Inflammatory macrophage treated with lipopolysaccharide for 4 hours (primary cell): ENCODE measurements at regions not wholly inside any gene's neighbourhood (a gene's known extent, or its start where the extent isn't known, plus 50 kb on each side); places are given as distances from the start of the nearest gene placed in this dataset.
"Not testable (repeated sequence)": the region's sequence is repeated elsewhere in the genome, so short reads cannot be mapped to it uniquely, and the experiment has no call there.

Source experiments
- DNase-seq: peaks from one replicate; pipeline ENCODE4 v3.0.0-alpha.2; 2020

DNA sequence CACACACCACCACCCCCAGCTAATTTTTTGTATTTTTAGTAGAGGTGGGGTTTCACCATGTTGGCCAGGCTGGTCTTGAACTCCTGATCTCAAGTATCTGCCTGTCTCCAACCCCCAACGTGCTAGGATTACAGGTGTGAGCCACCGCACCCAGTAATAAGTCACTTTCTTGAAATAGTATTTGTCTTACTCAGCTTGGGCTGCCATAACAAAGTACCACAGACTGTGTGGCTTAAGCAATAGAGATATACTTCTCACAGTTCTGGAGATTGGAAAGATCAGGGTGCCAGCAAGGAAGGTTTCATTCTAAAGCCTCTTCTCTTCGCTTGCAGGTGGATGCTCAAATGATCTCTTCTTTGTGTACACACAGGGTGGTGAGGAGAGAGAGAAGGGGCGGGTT, 99.8 kb downstream of the ARRDC3 start:
- no peak for DNase-seq

DNA sequence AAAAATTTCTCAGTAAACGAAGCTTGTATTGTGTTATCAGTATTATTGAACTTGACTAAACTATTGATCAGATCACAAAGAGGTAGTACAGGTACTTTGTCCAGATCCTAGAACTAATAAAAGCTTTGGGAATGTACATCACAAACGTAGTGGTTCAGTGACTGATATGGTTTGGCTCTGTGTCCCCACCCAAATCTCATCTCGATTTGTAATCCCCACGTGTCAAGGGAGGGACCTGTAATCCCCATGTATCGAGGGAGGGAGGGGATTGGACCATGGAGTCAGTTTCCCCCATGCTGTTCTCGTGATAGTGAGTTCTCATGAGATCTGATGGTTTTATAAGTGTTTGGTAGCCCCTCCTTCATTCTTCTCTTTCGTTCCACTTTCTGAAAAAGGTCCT, 100.9 kb downstream of the ARRDC3 start:
- no peak for DNase-seq

DNA sequence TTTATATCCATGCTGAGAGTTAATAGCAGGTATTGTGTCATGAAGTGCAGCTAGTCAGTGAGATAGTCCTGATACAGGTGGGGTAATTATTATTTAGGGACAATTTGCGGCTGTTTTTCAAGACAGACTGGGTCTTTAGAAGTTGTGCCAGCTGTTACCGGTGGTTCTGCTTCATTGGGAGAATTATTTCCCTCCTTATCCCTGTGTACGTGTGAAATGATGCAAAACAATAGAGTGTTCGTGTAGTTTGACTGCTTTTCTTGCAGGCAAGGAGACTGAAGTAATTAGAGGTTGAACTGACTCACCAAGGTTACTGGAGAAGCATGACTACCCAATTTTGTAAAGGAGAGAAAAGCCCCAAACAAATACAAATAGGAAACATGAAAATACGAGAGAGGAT, 101.7 kb downstream of the ARRDC3 start:
- peak; percentile 63 for DNase-seq

DNA sequence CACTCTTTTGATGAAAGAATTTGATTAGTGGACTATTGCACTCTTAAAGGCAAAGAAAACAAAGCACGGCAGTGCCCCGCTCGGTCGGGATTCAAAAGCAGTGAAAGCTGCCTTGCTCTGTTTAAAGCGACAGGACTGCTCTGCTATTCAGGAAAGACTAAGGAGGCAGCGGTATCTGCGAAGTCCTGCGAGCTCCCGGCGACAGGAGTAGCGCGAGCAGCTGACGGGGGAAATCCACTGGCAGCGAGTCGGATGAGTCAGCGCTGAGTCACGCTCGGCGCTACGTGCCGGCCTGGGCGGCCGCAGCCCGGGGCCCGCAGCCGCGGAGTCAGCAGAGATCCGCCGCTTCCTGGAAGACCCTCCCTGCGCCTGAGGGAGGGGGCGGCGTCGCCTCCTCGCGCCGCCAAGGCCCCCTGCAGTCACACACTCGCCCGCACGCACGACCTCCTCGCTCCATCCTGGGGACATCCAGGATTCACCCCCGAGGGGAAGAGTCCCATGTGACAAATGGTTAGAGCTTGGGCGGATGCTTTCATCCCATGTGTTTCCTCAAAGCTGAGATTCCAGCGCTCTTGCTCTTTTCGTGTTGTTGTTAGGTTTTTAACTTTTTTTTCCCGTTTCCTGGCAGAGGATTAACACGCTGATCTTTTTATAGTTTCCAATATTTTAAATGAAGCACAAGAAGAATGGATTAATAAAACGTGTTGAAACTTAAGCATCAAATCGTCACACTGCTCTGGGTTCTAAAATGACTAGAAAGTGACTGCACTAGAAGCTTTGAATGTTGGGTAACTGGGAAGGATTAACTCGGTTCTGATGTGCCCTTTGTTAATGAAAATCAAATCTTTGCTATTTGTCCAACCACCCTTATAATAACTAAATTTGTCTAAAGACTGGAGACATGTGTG, 102.5 kb downstream of the ARRDC3 start:
- peak; percentile 97 for DNase-seq

DNA sequence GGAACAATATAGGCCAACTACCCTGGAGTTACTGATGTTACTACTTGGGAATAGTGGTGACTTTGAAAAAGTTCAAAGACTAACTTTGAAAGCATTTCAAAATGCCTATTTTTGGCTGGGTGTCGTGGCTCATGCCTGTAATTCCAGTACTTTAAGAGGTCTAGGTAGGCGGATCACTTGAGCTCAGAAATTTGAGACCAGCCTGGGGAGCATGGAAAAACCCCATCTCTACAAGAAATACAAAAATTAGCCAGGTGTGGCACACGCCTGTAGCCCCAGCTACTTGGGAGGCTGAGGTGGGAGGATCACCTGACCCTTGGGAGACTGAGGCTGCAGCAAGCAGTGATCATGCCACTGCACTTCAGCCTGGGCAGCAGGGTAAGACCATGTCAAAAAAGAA, 105.3 kb downstream of the ARRDC3 start:
- no peak for DNase-seq

DNA sequence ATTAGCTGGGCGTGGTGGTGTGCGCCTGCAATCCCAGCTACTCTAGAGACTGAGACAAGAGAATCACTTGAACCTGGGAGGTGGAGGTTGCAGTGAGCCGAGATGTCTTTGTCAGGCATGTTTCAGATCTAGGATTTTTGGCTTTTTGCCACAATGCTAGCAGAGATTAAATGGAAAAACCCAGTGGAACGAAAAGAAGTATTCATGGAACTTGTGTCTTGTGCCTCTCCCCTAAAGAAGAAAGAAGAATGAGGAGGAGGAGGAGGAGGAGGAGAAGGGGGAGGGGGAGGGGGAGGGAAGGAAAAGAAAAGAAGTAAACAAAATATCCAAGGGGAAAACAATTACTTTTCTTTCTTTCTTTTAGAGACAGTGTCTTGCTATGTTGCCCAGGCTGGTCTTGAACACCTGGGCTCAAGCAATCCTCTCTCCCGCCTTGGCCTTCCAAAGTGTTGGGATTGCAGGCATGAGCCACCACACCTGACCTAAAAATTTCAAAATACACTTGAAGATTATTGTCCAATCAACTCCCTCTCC, 106.0 kb downstream of the ARRDC3 start:
- DNase-seq: no peak

DNA sequence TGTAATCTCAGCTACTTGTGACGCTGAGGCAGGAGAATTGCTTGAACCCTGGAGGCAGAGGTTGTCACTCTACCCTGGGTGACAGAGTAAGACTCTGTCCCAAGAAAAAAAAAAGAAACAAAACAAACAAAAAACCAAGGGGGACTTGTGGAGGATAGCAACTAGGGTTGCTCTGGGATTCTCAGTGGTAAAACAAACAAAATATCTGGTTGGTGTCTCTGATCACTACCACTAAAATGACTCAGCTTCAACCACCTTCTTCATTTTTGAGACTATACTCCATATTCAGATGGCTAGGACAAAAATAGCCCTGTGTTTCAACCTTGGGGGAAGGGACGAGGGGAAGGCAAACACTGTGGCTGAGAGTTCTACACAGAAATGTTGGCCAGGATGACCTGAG, 110.3 kb downstream of the ARRDC3 start:
- no peak for DNase-seq

DNA sequence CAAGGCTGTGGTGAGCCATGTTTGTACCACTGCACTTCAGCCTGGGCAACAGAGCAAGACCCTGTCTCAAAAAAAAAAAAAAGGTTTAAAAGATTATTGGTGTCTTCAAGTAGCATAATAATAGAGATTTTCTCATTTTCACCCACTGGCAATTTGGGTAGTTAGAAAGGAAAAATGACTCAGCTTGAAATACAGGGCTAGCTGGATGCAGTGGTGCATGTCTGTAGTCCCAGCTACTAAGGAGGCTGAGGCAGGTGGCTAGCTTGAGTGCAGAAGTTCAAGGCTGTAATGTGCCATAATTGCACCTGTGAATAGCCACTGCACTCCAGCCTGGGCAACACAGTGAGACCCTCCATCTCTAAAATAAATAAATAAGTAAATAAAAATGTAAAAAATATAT, 111.1 kb downstream of the ARRDC3 start:
- no peak for DNase-seq

DNA sequence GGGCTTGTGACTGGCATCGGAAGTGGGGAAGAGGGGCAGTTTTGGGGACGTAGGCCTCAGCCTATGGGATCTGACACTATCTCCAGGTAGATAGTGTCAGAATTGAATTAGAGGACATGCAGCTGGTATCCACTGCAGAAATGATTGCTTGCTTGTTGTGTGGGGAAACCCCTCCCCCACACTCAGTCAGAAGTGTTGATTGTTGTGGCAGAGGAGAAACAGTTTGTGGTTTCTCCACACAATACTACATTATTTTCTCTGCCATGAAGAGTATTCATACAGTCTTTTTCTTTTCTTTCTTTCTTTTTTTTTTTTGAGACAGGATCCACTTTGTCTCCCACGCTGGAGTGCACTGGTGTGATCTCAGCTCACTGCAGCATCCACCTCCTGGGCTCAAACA, 113.9 kb downstream of the ARRDC3 start:
- no peak for DNase-seq

DNA sequence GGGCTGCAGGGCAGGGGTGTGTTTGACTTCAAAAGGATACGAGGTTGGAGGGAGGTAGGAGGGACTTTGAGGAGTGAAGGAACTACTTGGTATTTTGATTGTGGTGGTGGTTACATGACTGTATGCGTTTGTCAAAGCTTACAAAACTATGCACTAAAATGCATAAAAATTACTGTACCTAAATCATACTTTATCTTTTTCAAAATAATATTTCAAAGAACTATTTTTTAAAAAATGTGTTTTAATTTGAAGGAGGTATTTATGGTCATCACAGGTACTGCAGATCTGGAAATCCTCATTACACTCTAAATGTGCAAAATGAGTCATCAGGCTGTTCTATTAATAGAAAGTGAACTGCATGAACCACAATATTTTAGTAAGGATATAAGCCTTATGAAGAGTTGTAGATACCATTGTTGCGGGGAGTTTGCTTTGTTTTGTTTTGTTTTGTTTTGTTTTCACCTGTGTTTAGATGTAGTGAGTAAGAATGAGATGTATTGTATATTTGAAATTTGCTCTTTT, 116.9 kb downstream of the ARRDC3 start:
- DNase-seq: peak; percentile 49

DNA sequence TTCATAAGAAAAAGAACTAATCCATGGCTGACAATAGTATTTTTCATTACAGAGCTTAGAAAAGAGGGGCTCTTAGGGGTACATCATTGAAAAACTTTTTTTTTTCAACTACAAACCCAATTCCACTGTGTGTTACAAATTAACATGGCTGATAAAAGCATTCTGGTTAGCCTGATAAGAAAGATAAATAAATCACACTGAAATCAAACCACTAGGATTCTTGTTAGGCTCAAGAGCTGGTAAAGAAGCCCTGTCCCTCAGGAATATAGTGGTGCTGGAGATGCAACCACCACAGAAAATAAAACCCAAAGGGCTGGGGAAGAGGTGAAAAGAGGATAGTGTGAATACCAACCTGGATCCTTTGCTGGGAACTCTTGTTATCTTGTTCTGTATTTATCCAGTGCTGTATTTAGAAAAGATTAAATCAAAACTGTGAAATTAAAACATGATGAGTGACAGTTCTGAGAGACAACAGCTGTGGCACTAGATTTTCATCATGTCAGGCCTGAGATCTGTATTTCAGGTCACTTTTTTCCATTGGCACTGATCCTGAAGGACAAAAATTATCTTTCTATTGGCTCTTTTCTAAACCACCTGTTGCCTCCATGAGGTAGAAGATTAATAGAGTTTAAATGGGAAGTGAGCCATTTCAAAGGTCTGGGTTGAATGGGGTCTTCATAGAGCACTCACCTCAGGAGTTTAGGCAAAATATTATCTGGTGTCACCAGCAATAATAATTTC, 118.6 kb downstream of the ARRDC3 start:
- DNase-seq: no peak

DNA sequence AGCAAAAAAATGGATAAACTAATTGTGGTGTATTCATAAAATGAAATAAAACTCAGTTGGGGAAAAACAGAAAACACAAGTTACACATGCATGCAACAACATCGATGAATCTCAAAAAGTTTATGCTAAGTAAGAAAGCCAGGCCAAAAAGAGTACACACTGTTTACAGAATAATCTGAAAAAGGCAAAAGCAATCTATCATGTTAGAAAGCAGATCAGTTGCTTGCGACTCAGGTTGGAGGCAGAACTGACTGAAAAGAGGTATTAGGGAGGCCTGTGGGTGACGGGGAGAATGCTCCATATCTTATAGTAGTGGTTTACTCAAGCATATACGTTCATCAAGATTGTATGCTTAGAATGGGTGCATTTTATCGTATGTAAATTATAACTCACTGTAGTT, 119.2 kb downstream of the ARRDC3 start:
- no peak for DNase-seq

DNA sequence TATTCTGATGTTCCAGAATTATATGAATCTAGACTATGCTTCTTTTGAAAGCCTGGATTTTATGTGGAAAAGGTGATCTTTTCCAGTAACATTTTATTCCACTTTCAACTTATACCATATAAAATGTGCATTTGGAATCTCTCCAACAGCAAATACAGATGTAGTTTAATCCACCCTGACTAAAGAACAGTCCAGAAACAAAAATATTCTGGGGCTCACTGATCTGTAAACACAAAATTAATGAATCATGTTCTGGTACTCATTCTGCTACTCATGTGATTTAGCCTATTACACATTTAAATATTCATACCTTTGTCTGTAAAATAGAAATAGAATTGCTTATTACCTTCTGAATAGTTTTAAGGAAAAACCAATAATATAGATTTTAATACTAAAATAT, 125.8 kb downstream of the ARRDC3 start:
- no peak for DNase-seq

DNA sequence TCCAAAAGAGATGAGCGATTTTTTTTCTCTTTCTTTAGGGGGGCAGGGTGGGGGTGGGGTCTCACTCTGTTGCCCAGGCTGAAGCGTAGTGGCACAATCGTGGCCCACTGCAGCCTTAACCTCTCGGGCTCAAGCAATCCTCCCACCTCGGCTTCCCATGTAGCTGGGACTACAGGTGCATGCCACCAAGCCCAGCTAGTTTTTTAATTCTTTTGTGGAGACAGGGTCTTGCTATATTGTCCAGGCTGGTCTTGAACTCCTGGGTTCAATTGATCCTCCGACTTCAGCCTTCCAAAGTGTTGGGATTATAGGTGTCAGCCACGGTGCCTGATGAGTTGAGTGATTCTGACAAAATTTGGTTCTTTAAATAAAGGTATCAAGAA, 127.0 kb downstream of the ARRDC3 start:
- no peak for DNase-seq

DNA sequence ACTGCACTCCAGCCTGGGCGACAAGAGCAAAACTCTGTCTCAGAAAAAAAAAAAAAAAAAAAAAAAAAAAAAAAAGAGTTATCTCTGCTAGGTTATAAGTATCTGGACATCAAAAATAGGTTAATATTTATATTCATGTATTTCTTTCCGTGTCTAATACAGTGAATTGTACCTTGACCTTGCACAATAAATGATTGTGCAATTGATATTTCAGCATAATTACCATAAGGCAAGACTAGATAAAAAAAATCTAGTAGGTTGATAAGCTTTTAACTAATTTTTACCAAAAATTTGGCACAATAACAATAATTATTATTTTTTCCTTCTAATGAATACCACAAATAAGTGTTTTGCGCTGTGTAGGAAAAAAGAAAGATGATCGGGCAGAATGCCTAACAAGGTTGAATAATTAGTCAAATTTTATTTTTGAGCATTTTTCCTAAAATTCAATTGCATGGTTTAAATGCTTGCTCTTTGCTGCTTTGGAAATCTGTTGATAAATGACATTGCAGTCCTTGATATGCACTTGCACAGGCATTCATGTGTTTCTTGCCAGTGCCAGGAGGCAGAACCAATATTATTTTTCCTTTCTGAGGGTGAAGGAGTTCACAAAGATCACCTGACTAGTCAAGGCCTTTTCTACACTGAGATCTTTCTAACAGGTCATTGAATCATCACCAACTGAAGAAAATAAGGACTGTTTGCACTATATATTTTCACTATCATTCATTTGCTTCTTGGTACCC, 127.5 kb downstream of the ARRDC3 start:
- DNase-seq: peak; percentile 3

DNA sequence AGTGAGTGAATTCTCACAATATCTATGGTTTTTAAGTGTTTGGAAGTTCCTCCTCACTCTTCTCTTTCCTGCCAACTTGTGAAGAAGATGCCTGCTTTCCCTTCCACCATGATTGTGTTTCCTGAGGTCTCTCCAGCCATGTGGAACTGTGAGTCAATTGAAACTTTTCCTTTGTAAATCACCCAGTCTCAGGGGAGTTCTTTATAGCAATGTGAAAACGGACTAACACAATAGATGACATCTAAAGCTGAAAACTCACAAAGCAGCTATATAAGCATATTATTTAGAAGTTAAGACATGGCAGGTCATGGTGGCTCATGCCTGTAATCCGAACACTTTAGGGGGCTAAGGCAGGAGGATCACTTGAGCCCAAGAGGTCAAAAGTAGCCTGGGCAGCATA, 130.2 kb downstream of the ARRDC3 start:
- DNase-seq: no peak

DNA sequence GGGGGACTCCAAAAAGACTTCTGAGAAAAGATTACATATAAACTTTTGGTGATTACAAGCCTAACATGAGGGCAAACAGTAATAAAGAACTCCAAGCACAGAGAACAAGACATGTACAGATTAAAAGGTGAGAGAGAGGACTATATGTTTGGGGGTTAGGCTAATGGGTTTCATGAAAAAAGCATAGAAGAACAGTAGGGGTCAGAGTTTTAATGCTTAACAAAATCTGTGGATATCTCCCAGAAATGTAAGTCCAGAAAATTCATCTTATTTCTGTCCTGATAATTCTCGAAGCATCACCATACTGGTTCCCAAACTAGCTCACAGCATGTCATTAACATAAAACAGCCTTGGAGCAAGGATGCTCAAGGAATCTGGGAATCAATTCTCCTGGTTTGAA, 137.2 kb downstream of the ARRDC3 start:
- DNase-seq: no peak

DNA sequence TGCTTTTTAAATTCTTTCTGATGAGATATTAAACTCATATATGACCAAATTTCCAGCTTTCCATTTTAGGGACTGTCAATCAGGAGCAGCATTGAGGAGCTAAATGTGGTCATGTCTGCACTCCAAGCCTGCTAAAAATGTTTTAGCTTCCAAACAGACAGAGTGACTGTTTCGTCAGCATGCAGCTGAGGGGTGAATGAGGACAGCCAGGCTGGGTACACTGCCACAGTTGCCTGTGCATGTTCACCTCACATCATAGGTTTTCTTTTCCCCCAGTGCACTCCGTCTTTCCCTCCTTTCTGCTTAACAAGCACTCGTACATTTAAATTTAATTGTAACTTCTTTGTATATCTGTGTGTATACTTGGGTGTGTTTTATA, 138.1 kb downstream of the ARRDC3 start:
- DNase-seq: no peak

DNA sequence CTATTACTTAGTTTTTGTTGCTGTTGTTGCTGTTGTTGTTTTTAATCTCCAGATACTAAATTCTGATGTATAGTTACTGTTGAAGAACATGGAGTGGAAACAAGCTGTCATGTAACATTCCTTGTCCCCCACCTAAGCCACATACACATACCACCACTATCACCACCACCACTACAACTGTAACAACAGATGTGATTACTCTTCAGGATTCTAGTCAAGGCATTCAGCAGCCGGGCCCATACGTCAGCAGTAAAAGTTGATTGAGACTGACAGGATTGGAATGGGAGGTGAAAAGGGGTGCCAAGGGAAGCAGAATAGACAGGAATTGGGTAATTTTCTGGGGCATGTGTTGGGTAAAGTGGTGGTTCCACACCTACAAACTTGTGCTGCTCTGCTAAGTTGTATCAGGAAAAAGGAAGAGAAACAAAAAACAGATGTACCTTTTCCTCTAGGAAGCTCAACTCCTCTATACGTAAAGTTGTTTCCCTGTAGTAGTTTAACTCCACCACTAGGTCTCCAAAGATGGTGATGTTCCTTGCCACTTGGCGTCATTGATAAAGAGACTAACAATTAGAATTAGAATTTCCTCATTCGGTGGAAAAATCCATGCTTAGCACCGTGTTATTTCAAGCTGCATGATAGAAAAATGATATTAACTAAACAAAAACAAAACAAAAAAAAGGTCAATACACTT, 138.6 kb downstream of the ARRDC3 start:
- DNase-seq: no peak

DNA sequence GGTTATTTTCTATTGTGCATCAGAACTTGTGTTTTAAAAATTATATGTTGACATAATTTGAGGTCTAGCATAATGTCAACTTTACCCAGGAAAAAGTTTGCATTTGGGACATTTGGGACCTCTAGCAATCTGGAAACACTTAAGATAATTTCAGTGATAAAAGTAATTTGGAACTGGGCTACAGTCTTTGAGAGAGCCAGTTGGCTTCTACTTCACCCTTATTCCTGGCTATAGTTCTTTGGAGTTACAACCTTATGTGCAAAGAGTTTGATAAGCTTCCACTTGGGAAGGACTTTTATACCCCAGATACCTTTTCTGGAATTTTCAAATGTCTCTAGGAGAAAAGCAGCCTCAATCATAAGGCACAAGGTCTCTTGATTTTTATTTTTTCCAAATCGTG, 139.3 kb downstream of the ARRDC3 start:
- DNase-seq: no peak

DNA sequence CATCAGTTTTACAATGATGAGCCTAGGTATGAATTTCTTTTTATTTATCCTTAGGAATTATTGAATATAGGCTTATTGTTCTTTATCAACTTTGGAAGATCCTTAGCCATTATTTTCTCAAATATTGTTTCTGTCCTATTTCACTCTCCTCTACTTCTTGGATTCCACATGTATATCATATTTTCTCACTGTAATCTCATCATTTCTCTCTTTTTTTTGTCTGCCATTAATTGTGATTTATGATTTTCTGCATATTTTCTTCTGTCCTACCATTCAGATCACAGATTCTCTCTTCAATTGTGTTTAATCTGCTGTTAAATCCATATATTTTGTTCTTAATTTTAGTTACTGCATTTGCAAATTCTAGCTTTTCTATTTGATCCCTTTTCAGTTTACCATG, 139.8 kb downstream of the ARRDC3 start:
- no peak for DNase-seq

DNA sequence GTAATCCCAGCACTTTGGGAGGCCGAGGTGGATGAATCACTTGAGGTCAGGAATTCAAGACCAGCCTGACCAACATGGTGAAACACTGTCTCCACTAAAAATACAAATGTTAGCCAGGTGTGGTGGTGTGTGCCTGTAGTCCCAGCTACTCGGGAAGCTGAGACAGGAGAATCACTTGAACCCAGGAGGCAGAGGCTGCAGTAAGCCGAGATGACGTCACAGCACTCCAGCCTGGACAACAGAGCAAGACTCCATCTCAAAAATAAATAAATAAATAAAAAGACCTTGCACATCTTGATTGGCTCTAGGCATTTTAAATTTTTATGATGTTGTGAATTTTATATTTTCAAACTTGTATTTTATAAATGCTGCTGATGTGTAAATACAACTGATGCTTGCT, 141.7 kb downstream of the ARRDC3 start:
- not testable (repeated sequence) for DNase-seq

DNA sequence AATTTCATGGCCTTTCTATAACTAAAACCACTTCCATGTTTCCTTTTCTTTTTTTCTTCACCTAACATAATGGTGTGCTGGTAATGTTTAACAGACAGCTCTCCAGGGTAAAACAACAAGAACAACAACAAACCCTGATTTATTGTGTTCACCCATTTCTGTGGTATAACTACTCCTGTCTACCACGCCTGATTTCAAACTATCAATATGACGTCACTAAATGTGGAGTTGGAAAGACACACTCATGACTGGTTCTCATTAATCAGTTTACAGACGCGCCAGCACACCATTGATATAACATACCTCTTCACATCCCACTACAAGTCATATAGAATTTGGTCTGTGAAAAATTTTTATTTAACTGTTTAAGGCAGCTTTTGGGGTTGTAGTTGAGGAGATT, 142.9 kb downstream of the ARRDC3 start:
- no peak for DNase-seq
